NCI-H128 (cell line): ENCODE measurements at regions not wholly inside any gene's neighbourhood (a gene's known extent, or its start where the extent isn't known, plus 50 kb on each side); places are given as distances from the start of the nearest gene placed in this dataset.

Experiments
- DNase-seq: peaks from one replicate; lab custom pipeline; 2025; ENCODE audit not compliant: unreplicated experiment; lab: John Stamatoyannopoulos, UW

DNA sequence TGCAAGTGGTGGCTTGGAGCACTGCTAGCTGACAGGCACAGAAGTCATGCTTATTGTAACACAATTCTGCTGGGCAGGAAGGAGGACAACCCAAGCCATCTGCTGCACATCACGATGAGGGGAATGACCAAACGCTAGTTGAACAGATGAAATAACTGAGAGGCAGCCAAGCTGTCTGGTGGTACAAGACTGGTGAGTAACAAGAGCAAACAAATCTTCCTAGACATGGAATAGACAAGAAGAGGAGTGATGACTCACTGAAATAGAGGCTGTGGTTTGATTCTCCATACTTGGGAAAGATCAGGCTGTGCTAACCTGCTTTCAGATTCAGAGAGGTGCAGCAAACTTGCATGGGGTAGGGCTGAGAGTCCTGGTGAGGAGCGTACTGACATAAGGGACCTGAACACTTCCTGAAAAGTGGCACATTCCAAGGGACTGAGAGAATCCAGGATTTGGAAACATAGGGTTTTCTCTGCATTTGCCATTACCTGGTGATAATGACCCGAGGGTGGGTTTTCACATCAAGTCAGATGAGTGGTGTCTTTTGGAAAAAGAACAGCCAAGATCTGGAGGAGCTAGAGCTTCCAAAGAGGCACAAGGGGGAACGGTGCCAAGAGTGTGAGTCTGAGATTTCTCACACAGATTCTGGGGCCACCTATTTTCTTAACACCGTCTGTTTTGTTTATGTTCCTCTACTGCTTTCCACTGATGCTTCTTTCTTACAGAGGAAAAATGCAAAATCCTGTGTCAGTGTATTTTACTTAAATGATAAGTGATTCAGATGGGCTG is 60.0 kb downstream of the PRL start:
- DNase-seq: no peak
